ENCODE measurements at regions not wholly inside any gene's neighbourhood (a gene's known extent, or its start where the extent isn't known, plus 50 kb on each side); places are given as distances from the start of the nearest gene placed in this dataset.
A peak's percentile ranks its signal among the peaks of the same experiment; 100 is the strongest.

DNA sequence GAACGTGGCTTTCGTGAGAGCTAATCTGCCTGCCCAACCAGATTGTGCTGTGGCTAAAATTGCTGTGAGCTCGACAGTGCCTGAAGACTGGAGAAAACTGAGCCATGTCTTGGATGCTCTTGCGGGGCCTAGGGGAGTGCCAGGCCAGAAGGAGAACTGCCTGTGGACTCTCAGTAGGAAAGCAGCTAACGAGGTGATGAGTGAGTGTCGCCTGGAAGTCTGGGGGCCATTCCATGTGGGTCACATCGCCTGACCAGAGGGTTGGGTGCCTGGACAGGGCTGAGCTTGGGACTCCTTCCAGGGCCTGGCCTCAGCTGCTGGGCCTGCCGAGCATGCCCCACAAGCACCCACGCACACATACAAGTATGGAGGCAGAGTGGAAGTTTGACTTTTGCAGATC is 166.5 kb downstream of the VEGFA start:
- CTCF ChIA-PET: no interaction called here
- no TSS peak for BruUV-seq (replicated peaks)

GRCh38 chr6:43935921-43936439 is 166.0 kb downstream of the VEGFA start:
- Histone ChIP-seq H3K27me3 (ENCODE audit: control insufficient read depth, insufficient read depth, low read length) (no peaks in the 10 kb centered on the region), H3K36me3 (ENCODE audit: control insufficient read depth, insufficient read depth, low read length) (no peaks in the 10 kb centered on the region), H3K4me3 (ENCODE audit: low read depth in 2 of 2, low read length in 2 of 2) (no peak overlapping the region), H3K9me3 (ENCODE audit: control insufficient read depth, insufficient read depth, low read depth, low read length) (no peaks in the 10 kb centered on the region), H3K4me1 (ENCODE audit: control insufficient read depth, insufficient read depth, low read length) (0 out of 2 replicates have a peak, but pooled peaks cover 2% of the 10 kb centered on the region), H3K27ac (ENCODE audit: low read length) (0 out of 2 replicates have a peak overlapping the region, but pooled peaks have one; percentile 2)
- CTCF ChIA-PET: no interaction called here
- TF ChIP-seq SIN3A (IDR thresholded peaks at IDR 0.05; ENCODE audit: borderline replicate concordance, insufficient read depth, low read depth, low read length) (no peak), POLR2AphosphoS5 (IDR thresholded peaks at IDR 0.05; ENCODE audit: low read depth, low read length) (no peak), TCF7L2 (IDR thresholded peaks at IDR 0.05; ENCODE audit: low read depth, low read length) (no peak)
- TF ChIP-seq, protein P1, sequence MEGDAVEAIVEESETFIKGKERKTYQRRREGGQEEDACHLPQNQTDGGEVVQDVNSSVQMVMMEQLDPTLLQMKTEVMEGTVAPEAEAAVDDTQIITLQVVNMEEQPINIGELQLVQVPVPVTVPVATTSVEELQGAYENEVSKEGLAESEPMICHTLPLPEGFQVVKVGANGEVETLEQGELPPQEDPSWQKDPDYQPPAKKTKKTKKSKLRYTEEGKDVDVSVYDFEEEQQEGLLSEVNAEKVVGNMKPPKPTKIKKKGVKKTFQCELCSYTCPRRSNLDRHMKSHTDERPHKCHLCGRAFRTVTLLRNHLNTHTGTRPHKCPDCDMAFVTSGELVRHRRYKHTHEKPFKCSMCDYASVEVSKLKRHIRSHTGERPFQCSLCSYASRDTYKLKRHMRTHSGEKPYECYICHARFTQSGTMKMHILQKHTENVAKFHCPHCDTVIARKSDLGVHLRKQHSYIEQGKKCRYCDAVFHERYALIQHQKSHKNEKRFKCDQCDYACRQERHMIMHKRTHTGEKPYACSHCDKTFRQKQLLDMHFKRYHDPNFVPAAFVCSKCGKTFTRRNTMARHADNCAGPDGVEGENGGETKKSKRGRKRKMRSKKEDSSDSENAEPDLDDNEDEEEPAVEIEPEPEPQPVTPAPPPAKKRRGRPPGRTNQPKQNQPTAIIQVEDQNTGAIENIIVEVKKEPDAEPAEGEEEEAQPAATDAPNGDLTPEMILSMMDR (IDR thresholded peaks at IDR 0.05): no peak
- TF ChIP-seq, protein P2, sequence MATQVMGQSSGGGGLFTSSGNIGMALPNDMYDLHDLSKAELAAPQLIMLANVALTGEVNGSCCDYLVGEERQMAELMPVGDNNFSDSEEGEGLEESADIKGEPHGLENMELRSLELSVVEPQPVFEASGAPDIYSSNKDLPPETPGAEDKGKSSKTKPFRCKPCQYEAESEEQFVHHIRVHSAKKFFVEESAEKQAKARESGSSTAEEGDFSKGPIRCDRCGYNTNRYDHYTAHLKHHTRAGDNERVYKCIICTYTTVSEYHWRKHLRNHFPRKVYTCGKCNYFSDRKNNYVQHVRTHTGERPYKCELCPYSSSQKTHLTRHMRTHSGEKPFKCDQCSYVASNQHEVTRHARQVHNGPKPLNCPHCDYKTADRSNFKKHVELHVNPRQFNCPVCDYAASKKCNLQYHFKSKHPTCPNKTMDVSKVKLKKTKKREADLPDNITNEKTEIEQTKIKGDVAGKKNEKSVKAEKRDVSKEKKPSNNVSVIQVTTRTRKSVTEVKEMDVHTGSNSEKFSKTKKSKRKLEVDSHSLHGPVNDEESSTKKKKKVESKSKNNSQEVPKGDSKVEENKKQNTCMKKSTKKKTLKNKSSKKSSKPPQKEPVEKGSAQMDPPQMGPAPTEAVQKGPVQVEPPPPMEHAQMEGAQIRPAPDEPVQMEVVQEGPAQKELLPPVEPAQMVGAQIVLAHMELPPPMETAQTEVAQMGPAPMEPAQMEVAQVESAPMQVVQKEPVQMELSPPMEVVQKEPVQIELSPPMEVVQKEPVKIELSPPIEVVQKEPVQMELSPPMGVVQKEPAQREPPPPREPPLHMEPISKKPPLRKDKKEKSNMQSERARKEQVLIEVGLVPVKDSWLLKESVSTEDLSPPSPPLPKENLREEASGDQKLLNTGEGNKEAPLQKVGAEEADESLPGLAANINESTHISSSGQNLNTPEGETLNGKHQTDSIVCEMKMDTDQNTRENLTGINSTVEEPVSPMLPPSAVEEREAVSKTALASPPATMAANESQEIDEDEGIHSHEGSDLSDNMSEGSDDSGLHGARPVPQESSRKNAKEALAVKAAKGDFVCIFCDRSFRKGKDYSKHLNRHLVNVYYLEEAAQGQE (IDR thresholded peaks at IDR 0.05; ENCODE audit: insufficient read depth in 1 of 2, low read depth in 2 of 2, low read length in 1 of 2): no peak
- ATAC-seq (no peak), DNase-seq (ENCODE audit: low read depth, low spot score) (no peak)
- BruUV-seq (replicated peaks): no TSS peak
- intact Hi-C loops (cut with micrococcal nuclease; ENCODE audit: unreplicated experiment): no loop called here
- POLR2A ChIA-PET: no interaction called here
- in situ Hi-C loops (cut with HindIII; ENCODE audit: low pct_unique_long_range_greater_than_20kb, low sequenced_read_pairs): no loop called here

More for the DNA sequence above, 166.5 kb downstream of the VEGFA start:
- intact Hi-C loops (cut with micrococcal nuclease; ENCODE audit: unreplicated experiment) (no loop called here), in situ Hi-C loops (cut with HindIII; ENCODE audit: low pct_unique_long_range_greater_than_20kb, low sequenced_read_pairs) (no loop called here)
- POLR2A ChIA-PET: no interaction called here
- Histone ChIP-seq H3K36me3 (ENCODE audit: control insufficient read depth, insufficient read depth, low read length) (no peaks in the 10 kb centered on the region), H3K27me3 (ENCODE audit: control insufficient read depth, insufficient read depth, low read length) (no peaks in the 10 kb centered on the region), H3K4me3 (ENCODE audit: low read depth in 2 of 2, low read length in 2 of 2) (no peak overlapping the region), H3K9me3 (ENCODE audit: control insufficient read depth, insufficient read depth, low read depth, low read length) (no peaks in the 10 kb centered on the region), H3K27ac (ENCODE audit: low read length) (0 out of 2 replicates have a peak overlapping the region, but pooled peaks have one; percentile 2), H3K4me1 (ENCODE audit: control insufficient read depth, insufficient read depth, low read length) (0 out of 2 replicates have a peak, but pooled peaks cover 2% of the 10 kb centered on the region)
- DNase-seq (ENCODE audit: low read depth, low spot score) (no peak), ATAC-seq (no peak)
- TF ChIP-seq, protein P2 (IDR thresholded peaks at IDR 0.05; ENCODE audit: insufficient read depth in 1 of 2, low read depth in 2 of 2, low read length in 1 of 2): no peak
- TF ChIP-seq POLR2AphosphoS5 (IDR thresholded peaks at IDR 0.05; ENCODE audit: low read depth, low read length) (no peak), TCF7L2 (IDR thresholded peaks at IDR 0.05; ENCODE audit: low read depth, low read length) (no peak), SIN3A (IDR thresholded peaks at IDR 0.05; ENCODE audit: borderline replicate concordance, insufficient read depth, low read depth, low read length) (no peak)
- TF ChIP-seq, protein P1 (IDR thresholded peaks at IDR 0.05): no peak

All from Panc1 (cell line).